B cell (primary cell): ENCODE measurements at regions not wholly inside any gene's neighbourhood (a gene's known extent, or its start where the extent isn't known, plus 50 kb on each side); places are given as distances from the start of the nearest gene placed in this dataset.

Experiments
- ATAC-seq: fragments of 200-7000 bp; cut with Tn5 transposase; one replicate; pipeline ENCODE4 v1.10.0; 2021; ENCODE audit warnings: low read depth, mild to moderate bottlenecking, moderate number of reproducible peaks, moderate library complexity
- CTCF ChIA-PET: fragments of 350-600 bp; sonication (Branson Sonifier 250); formaldehyde crosslinking; loops from one replicate; lab custom pipeline; 2021; ENCODE audit warnings: antibody characterized with exemption, inconsistent platforms; lab: Charles Lee
- POLR2A ChIA-PET: fragments of 350-600 bp; sonication (Branson Sonifier 250); formaldehyde crosslinking; loops from one replicate; lab custom pipeline; 2021; ENCODE audit warnings: antibody characterized with exemption; lab: Charles Lee
- DNase-seq: peaks from one replicate; pipeline ENCODE4 v3.0.0; 2013
- H2AFZ ChIP-seq: 2 replicates; pipeline ENCODE4 v1.6.1; 2012; ENCODE audit warnings: mild to moderate bottlenecking, low read depth, low read length; ENCODE audit not compliant: insufficient read depth, poor library complexity, severe bottlenecking
- H3K27ac ChIP-seq, 2 donors: 1 replicate in 1 of 2; 2 replicates in 1 of 2; pipeline ENCODE4 v1.5.1; 2012 to 2013; ENCODE audit warnings: low read length in 2 of 2, mild to moderate bottlenecking in 2 of 2, moderate library complexity in 1 of 2
- H3K27me3 ChIP-seq, 4 experiments: fragments of 200-600 bp in 1 of 4; sonication (generic) in 1 of 4; replicated peaks in 1 of 4; 1 replicate in 2 of 4; 2 replicates in 2 of 4; pipeline versions ENCODE4 v1.6.1 to v1.7.0; 2013 to 2016; ENCODE audit warnings: low read length in 3 of 4, mild to moderate bottlenecking in 2 of 4, mixed read lengths in 1 of 4, moderate library complexity in 1 of 4; ENCODE audit not compliant: insufficient read depth in 4 of 4, control insufficient read depth in 3 of 4; ENCODE audit errors: control extremely low read depth in 1 of 4
- H3K36me3 ChIP-seq, 2 experiments: replicated peaks in 1 of 2; 1 replicate in 1 of 2; 2 replicates in 1 of 2; pipeline versions ENCODE4 v1.6.1 to v1.7.1; 2013; ENCODE audit warnings: low read length in 1 of 2; ENCODE audit not compliant: insufficient read depth in 2 of 2, control insufficient read depth in 1 of 2; ENCODE audit errors: control extremely low read depth in 1 of 2, extremely low read depth in 1 of 2
- H3K4me1 ChIP-seq, 2 donors: fragments of 200-600 bp in 1 of 2; sonication (generic) in 1 of 2; 1 replicate in 1 of 2; 2 replicates in 1 of 2; pipeline versions ENCODE4 v1.5.1 to v1.6.1; 2013 to 2017; ENCODE audit warnings: low read length in 2 of 2; ENCODE audit not compliant: control insufficient read depth in 2 of 2, insufficient read depth in 2 of 2
- H3K4me2 ChIP-seq: replicated peaks from 2 replicates; pipeline ENCODE3; 2012; ENCODE audit warnings: mild to moderate bottlenecking, low read depth, low read length; ENCODE audit not compliant: poor library complexity, severe bottlenecking
- H3K4me3 ChIP-seq, 5 experiments: fragments of 200-600 bp in 1 of 5; sonication (generic) in 1 of 5; 1 replicate in 3 of 5; 2 replicates in 2 of 5; pipeline versions ENCODE4 v1.5.1 to v1.7.0; 2011 to 2016; ENCODE audit warnings: low read length in 4 of 5, mild to moderate bottlenecking in 4 of 5, low read depth in 2 of 5, control low read depth in 1 of 5, moderate library complexity in 1 of 5; ENCODE audit not compliant: insufficient read depth in 1 of 5; ENCODE audit errors: control extremely low read depth in 1 of 5, extremely low read depth in 1 of 5
- H3K79me2 ChIP-seq: fragments of 200-600 bp; sonication (generic); one replicate; pipeline ENCODE4 v1.6.0; 2016; ENCODE audit warnings: low read length; ENCODE audit not compliant: control insufficient read depth, insufficient read depth
- H3K9ac ChIP-seq: fragments of 200-600 bp; sonication (generic); 2 replicates; pipeline ENCODE4 v1.6.1; 2017; ENCODE audit warnings: mild to moderate bottlenecking, low read length, moderate library complexity
- H3K9me3 ChIP-seq, 3 donors: one replicate each; pipeline versions ENCODE4 v1.6.1 to v1.7.1; 2013; ENCODE audit warnings: low read length in 2 of 3; ENCODE audit not compliant: control insufficient read depth in 2 of 3, insufficient read depth in 1 of 3; ENCODE audit errors: control extremely low read depth in 1 of 3
- H4K20me1 ChIP-seq: 2 replicates; pipeline ENCODE4 v1.6.0; 2012; ENCODE audit warnings: mild to moderate bottlenecking, low read length; ENCODE audit not compliant: insufficient read depth, control insufficient read depth, poor library complexity, severe bottlenecking
- H3K27ac Mint-ChIP-seq: one replicate; pipeline ENCODE4 v1.8.0; 2021; ENCODE audit warnings: mixed read lengths
- H3K27me3 Mint-ChIP-seq: one replicate; pipeline ENCODE4 v1.8.0; 2021; ENCODE audit warnings: mixed read lengths
- H3K4me1 Mint-ChIP-seq: one replicate; pipeline ENCODE4 v1.8.0; 2021; ENCODE audit warnings: mixed read lengths
- H3K4me3 Mint-ChIP-seq: one replicate; pipeline ENCODE4 v1.8.0; 2021; ENCODE audit warnings: mixed read lengths
- H3K9me3 Mint-ChIP-seq: one replicate; pipeline ENCODE4 v1.8.0; 2022; ENCODE audit warnings: mixed read lengths; ENCODE audit not compliant: insufficient read depth
- EZH2 ChIP-seq: IDR thresholded peaks from 2 replicates; pipeline ENCODE4 v1.6.1; 2012; ENCODE audit warnings: borderline replicate concordance, low read depth, mild to moderate bottlenecking, moderate library complexity, low read length; ENCODE audit not compliant: insufficient read depth, poor library complexity, severe bottlenecking
- WGBS: methylation state at CpG from one replicate; pipeline ENCODE4 v1.1.5; 2013; ENCODE audit warnings: missing lambda C conversion rate; ENCODE audit not compliant: insufficient coverage; 5-methylcytosine and 5-hydroxymethylcytosine counted together
- intact Hi-C: fragments of 100-400 bp; cut with micrococcal nuclease; formaldehyde crosslinking; loops from one replicate; pipeline ENCODE4 v1.10.0; 2022
- TF ChIP-seq, protein P1 (sequence below): fragments of 200-600 bp; IDR thresholded peaks from one replicate; pipeline ENCODE4 v1.8.0; 2022; ENCODE audit warnings: antibody characterized with exemption, mild to moderate bottlenecking

- no peaks in the 10 kb centered on the region for H3K27me3 ChIP-seq
- no peak overlapping the region for H3K27ac ChIP-seq
- H3K4me1 ChIP-seq, result no peaks in the 10 kb centered on the region
- ChIA-PET CTCF (no interaction called here), POLR2A (no interaction called here)
- no peaks in the 10 kb centered on the region for H3K79me2 ChIP-seq
- no peaks in the 10 kb centered on the region for H3K4me1 Mint-ChIP-seq
- H3K9ac ChIP-seq, result no peak overlapping the region
- ATAC-seq (no peak), DNase-seq (no peak)
- WGBS, result 100% methylated on average over 3 of the region's 6 CpGs
- H3K27me3 Mint-ChIP-seq, result no peaks in the 10 kb centered on the region
- no peak for TF ChIP-seq EZH2
- TF ChIP-seq, protein P1, sequence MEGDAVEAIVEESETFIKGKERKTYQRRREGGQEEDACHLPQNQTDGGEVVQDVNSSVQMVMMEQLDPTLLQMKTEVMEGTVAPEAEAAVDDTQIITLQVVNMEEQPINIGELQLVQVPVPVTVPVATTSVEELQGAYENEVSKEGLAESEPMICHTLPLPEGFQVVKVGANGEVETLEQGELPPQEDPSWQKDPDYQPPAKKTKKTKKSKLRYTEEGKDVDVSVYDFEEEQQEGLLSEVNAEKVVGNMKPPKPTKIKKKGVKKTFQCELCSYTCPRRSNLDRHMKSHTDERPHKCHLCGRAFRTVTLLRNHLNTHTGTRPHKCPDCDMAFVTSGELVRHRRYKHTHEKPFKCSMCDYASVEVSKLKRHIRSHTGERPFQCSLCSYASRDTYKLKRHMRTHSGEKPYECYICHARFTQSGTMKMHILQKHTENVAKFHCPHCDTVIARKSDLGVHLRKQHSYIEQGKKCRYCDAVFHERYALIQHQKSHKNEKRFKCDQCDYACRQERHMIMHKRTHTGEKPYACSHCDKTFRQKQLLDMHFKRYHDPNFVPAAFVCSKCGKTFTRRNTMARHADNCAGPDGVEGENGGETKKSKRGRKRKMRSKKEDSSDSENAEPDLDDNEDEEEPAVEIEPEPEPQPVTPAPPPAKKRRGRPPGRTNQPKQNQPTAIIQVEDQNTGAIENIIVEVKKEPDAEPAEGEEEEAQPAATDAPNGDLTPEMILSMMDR, result no peak
- no peak overlapping the region for H2AFZ ChIP-seq
- no peak overlapping the region for H3K27ac Mint-ChIP-seq
- H3K9me3 ChIP-seq, result peaks cover 0 to 2% (median 0%) of the 10 kb centered on the region in 3 donors
- peaks cover 6% of the 10 kb centered on the region for H3K9me3 Mint-ChIP-seq
- no peaks in the 10 kb centered on the region for H3K36me3 ChIP-seq
- H3K4me3 ChIP-seq, result no peak overlapping the region
- H4K20me1 ChIP-seq, result no peaks in the 10 kb centered on the region
- intact Hi-C loops, result no loop called here
- H3K4me2 ChIP-seq, result no peak overlapping the region
- H3K4me3 Mint-ChIP-seq, result no peak overlapping the region
Observed at GRCh38 chr14:37932008-37932407, 275.7 kb upstream of the SSTR1 start.

- Mint-ChIP-seq H3K27me3 (no peaks in the 10 kb centered on the region), H3K4me3 (no peak overlapping the region), H3K27ac (no peak overlapping the region), H3K4me1 (no peaks in the 10 kb centered on the region), H3K9me3 (peaks cover 6% of the 10 kb centered on the region)
- Histone ChIP-seq H3K9ac (no peak overlapping the region), H3K9me3 (peaks cover 0 to 2% (median 0%) of the 10 kb centered on the region in 3 donors), H3K27me3 (no peaks in the 10 kb centered on the region), H3K79me2 (no peaks in the 10 kb centered on the region), H3K4me1 (no peaks in the 10 kb centered on the region), H4K20me1 (no peaks in the 10 kb centered on the region), H3K27ac (no peak overlapping the region), H3K4me3 (no peak overlapping the region), H3K36me3 (no peaks in the 10 kb centered on the region), H3K4me2 (no peak overlapping the region), H2AFZ (no peak overlapping the region)
- intact Hi-C loops, result no loop called here
- ATAC-seq (no peak), DNase-seq (no peak)
- no peak for TF ChIP-seq EZH2
- TF ChIP-seq, protein P1, result no peak
- CTCF ChIA-PET, result no interaction called here
- POLR2A ChIA-PET, result no interaction called here
- WGBS, result 86% methylated on average over 1 of the region's 5 CpGs
Observed at GRCh38 chr14:37932481-37932880, 275.2 kb upstream of the SSTR1 start.
